BJ (cell line): ENCODE measurements at regions not wholly inside any gene's neighbourhood (a gene's known extent, or its start where the extent isn't known, plus 50 kb on each side); places are given as distances from the start of the nearest gene placed in this dataset.

ENCODE experiments used
- CTCF ChIA-PET: fragments of 350-600 bp; formaldehyde crosslinking; extraction: SDS; loops from one replicate; lab custom pipeline; 2021; ENCODE audit warnings: antibody characterized with exemption, inconsistent platforms; lab: Yijun Ruan, JAX
- POLR2A ChIA-PET: fragments of 300-600 bp; sonication (Branson Sonifier 250); formaldehyde crosslinking; extraction: SDS; loops from one replicate; lab custom pipeline; 2021; ENCODE audit warnings: antibody characterized with exemption; lab: Charles Lee
- DNase-seq: peaks from one replicate; pipeline ENCODE4 v3.0.0-alpha.2; 2011; ENCODE audit warnings: low read depth
- H3K27me3 ChIP-seq: 2 replicates; pipeline ENCODE4 v1.6.0; 2011; ENCODE audit warnings: low read length; ENCODE audit not compliant: control insufficient read depth, insufficient read depth
- H3K36me3 ChIP-seq: 2 replicates; pipeline ENCODE4 v1.5.1; 2011; ENCODE audit warnings: low read length; ENCODE audit not compliant: control insufficient read depth, insufficient read depth
- H3K4me3 ChIP-seq: 2 replicates; pipeline ENCODE4 v1.5.1; 2011; ENCODE audit warnings: low read depth, mild to moderate bottlenecking, control low read depth, low read length
- TF ChIP-seq, protein P1 (sequence below): IDR thresholded peaks from 2 replicates; pipeline ENCODE4 v1.5.1; 2011; ENCODE audit warnings: low read depth, mild to moderate bottlenecking, control low read depth, inconsistent platforms, low read length, moderate library complexity; ENCODE audit not compliant: insufficient read depth

DNA sequence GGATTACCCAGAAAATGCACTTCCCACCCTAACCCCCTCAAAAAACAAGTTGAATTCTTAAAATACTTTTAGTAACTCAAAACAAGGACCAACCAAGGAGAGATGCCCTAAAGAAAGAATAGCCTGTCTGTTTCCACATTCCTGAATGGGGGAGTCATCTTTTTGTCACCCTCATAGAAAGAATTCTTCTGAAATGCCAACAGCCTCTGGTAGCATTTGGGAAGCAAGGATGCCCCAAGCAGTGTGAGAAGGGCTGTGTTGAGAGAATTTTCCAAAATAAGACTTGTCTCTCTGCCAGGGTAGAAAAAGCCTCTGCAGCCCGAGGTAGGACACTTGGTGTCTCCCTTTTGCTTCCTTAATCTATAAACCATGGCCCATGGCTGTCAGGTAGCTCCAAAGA lies 173.1 kb upstream of the VCX3A start:
- ChIA-PET CTCF (no interaction called here), POLR2A (no interaction called here)
- Histone ChIP-seq H3K27me3 (no peaks in the 10 kb centered on the region), H3K4me3 (no peak overlapping the region), H3K36me3 (no peaks in the 10 kb centered on the region)
- DNase-seq: peak; percentile 4
- TF ChIP-seq, protein P1, sequence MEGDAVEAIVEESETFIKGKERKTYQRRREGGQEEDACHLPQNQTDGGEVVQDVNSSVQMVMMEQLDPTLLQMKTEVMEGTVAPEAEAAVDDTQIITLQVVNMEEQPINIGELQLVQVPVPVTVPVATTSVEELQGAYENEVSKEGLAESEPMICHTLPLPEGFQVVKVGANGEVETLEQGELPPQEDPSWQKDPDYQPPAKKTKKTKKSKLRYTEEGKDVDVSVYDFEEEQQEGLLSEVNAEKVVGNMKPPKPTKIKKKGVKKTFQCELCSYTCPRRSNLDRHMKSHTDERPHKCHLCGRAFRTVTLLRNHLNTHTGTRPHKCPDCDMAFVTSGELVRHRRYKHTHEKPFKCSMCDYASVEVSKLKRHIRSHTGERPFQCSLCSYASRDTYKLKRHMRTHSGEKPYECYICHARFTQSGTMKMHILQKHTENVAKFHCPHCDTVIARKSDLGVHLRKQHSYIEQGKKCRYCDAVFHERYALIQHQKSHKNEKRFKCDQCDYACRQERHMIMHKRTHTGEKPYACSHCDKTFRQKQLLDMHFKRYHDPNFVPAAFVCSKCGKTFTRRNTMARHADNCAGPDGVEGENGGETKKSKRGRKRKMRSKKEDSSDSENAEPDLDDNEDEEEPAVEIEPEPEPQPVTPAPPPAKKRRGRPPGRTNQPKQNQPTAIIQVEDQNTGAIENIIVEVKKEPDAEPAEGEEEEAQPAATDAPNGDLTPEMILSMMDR: no peak

DNA sequence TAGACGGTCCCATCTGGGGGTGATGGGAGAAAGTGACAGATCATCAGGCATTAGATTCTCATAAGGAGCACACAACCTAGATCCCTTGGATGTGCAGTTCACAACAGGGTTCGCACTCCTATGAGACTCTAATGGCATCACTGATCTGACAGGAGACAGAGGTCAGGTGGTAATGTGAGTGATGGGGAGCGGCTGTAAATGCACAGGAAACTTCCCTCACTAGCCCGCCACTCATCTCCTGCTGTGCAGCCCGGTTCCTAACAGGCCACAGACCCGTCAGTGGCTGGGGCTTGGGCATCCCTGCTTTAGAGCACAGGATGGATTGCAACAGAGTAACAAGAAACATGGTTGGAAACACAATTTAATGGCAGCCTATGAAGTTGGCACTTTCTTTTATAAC lies 172.6 kb upstream of the VCX3A start:
- ChIA-PET POLR2A (no interaction called here), CTCF (no interaction called here)
- Histone ChIP-seq H3K4me3 (no peak overlapping the region), H3K36me3 (no peaks in the 10 kb centered on the region), H3K27me3 (no peaks in the 10 kb centered on the region)
- DNase-seq: no peak
- TF ChIP-seq, protein P1: no peak

DNA sequence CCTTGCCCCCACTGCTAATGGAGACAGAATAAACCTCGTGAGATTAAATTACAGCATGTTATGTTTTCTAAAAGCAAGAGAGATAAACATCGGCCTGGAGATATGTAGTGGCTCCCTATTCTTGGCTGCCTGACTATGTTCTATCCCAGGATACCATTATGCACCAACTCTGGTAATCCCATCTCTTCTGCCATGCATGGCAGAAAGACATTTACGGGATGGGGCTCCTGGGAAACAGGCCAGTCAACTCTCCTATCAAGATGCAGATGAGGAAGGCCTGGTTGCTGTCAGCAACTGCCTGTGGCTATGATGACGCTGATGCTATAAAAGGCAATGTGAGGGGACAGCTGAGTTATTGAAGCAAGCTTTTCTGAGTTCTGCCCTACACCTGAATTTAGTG lies 166.2 kb upstream of the VCX3A start:
- CTCF ChIA-PET: no interaction called here
- TF ChIP-seq, protein P1: no peak
- DNase-seq: no peak

GRCh38 chrX:6695717-6696116 lies 160.8 kb upstream of the VCX3A start:
- DNase-seq: no peak
- Histone ChIP-seq H3K36me3 (no peaks in the 10 kb centered on the region), H3K27me3 (no peaks in the 10 kb centered on the region), H3K4me3 (no peak overlapping the region)
- ChIA-PET POLR2A (no interaction called here), CTCF (no interaction called here)
- TF ChIP-seq, protein P1: no peak

More for the DNA sequence above, 166.2 kb upstream of the VCX3A start:
- POLR2A ChIA-PET: no interaction called here
- Histone ChIP-seq H3K4me3 (no peak overlapping the region), H3K36me3 (no peaks in the 10 kb centered on the region), H3K27me3 (no peaks in the 10 kb centered on the region)

DNA sequence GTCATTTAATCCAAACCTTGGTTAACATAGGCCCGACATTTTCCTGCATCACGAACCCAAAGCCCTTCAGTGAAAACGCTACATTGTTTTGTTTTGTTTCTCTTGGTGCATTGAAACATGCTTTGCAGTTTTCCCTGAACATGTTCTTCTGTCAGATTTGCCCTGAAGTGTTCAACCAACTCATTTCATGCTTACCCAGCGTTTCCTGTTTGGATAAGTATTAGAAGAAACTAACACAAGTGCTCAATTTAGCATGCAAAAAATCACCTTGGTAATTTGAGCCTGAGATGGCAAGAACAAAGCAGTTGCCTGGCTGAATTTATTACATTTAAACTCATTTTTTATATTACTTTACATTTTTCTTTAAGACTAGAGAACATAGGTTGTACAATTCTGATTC lies 160.1 kb upstream of the VCX3A start:
- no peaks in the 10 kb centered on the region for H3K27me3 ChIP-seq
- ChIA-PET CTCF (no interaction called here), POLR2A (no interaction called here)
- no peak for DNase-seq
- no peak overlapping the region for H3K4me3 ChIP-seq
- H3K36me3 ChIP-seq: no peaks in the 10 kb centered on the region
- TF ChIP-seq, protein P1: no peak
